ENCODE measurements at regions not wholly inside any gene's neighbourhood (a gene's known extent, or its start where the extent isn't known, plus 50 kb on each side); places are given as distances from the start of the nearest gene placed in this dataset.

DNA sequence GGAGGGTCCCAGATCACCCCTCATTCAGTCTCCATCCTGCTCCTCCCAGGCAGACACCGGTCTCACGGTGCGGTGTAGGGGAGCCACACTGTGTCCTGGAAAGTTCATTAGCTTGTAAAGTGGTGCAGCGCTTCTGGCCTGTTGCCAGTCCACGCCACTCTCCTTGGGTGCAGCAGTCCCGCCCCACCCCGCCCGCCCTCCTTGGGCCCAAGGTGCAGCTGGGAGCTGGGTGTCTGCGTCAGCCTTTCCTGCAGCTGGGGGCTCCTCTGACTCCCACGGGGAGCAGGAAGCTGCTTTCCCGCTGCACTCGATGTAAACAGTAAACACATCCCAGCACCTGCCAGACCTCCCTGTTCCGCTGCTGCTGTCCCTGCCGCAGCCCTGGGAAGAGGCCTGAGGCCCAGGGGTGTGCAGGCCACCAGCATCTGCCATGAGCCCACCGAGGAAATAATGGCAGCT lies 53.8 kb upstream of the ASB18 start:
- no peak for DNase-seq

GRCh38 chr2:236318401-236318800 lies 54.2 kb upstream of the ASB18 start:
- DNase-seq: no peak

GRCh38 chr2:236319036-236319435 lies 54.8 kb upstream of the ASB18 start:
- DNase-seq: no peak

DNA sequence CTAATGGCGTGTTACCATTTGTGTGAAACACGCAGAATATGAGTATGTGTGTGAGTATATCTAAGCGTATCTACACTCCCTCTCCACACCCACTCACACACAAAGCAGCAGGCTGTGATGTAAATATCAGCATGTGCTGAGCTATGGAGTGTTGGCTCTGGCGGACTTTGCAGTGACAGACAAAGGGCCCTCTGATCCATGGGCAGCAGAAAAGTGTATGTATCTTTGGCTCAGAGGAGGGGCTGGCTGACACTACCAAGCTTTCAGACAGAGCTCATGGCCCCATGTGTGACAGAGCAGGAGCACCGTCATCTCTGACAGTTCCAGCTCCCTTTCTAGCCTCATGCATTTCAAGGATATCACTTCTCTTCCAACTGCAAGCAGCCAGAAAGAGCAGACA lies 57.2 kb upstream of the ASB18 start:
- no peak for DNase-seq

DNA sequence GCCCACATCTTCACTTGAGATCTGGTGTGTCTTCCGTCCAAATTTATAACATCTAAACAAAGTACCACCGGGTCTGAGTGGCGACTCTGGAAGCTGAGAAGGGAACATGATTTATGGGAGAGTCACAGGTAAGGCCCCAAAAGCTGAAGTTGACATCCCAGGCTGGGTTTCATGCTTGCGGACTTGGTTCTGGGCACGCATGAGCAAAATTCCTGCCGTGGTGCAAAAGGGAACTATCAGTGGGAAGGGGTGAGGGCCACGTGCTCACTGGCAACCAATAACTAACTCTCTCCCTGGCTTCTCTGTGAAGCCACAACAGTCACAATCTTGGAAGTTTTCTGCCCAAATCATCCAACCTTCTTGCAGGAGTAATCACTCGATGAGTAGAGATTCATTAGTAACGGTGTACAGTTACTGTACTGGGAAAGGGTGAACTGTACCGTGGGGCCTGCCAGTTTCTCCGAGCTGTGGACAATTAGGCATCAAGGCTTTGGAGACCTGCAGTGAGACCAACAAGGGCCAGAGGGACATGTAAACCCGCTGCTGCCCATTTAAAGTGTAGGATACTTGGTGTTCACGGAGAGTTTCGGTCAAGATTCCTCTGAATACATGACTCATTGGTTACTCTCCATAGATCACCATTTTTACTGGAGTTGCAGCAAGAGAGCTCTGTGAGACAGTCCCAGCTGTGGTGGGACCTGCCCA lies 69.4 kb upstream of the ASB18 start:
- no peak for DNase-seq

- DNase-seq: no peak
These were observed 70.1 kb upstream of the ASB18 start for GRCh38 chr2:236334122-236334876.

DNA sequence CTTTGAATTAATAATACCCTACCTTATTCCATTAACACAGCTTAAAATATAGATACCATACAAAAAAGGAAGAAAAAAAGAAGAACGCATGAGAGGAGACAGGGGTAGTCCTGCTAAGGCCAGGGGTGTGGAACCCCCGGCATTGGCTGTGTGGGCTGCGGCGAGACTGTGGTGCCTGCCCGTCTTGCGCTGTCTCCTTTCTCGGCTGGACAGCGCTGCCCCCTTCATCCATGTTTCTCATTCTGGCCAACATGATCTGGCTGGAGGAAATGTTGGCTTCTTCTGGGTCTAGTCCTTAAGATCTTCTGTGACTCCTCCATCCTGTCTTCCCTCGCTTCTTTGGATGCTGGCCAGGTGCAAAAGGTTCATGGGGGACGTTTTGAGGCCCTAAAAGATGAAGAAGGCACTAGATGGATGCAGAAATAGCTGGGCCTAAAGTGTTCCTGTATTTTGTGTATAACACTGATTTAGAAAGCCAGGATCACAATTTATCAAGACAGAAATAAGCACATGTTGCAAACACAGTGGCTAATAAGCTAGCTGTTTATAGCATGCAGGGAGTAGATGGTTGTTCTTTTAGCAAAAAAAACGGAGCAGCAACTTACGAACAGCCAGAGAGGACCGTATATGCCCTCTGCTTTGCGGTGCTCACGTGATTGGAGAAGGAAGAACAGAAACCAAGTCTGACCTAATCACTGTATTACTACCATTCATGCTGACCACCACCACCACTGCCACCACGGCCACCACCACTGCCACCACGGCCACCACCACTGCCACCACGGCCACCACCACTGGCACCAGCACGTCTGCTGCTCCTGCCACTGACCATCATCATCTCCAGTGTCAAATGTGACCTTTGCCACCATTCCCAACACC lies 71.7 kb upstream of the ASB18 start:
- DNase-seq: no peak

DNA sequence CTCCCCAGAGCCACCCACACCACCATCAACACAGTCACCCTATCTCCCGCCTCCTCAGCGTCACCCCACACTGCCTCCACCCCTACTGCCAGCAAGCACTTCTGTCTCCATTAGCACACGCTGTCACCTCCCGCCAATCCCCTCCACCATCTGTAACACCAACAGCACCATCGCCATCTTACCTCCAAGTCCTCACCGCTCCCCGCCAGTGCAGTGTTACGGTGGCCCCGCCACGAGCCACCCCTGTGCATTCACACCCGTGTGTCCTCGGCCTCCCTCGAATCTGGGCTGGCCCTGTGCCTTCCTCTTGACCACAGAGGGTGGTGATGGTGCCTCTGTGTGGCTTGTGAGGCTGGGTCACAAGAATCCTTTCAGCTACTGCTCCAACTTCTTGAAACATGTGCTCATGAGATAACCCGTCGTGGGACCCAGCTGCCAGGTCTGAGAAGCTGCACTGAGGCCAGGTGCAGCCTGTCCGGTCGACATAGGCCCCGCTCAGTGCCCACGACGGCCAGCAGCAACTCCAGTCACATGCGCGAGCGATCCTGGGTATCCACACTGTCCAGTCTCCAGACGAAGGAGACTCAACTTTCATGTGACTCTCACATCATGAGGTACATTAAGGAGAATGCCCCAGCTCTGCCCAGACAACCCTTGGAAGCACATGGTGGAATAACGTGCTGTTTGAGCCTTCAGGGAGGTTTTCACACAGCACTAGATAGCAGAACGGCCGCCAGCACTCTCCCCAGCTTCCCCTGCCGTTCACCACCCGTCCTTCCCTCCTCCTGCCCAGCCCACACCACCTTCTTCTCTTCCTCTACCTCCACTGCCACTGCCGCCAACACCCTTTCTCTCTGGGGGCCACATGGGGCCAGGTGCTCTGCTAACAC lies 72.6 kb upstream of the ASB18 start:
- DNase-seq: no peak

GRCh38 chr2:236337465-236338325 lies 73.5 kb upstream of the ASB18 start:
- no peak for DNase-seq

GRCh38 chr2:236338495-236339184 lies 74.4 kb upstream of the ASB18 start:
- DNase-seq: no peak

DNA sequence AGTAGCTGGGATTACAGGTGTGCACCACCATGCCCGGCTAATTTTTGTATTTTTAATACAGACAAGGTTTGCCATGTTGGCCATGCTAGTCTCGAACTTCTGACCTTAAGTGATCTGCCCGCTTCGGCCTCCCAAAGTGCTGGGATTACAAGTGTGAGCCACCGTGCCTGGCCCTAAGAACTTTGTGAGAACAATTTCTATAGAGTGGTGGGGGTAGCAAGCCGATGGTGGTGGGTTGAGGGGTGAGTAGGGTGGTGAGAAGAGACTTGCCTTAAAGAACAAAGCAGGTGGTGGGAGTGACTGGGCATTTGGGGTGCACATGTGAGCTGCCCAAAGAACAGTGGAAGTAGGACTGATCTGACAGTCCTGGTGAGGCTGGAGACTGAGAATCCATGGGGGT lies 76.0 kb upstream of the ASB18 start:
- no peak for DNase-seq

- DNase-seq: no peak
These were observed 76.9 kb upstream of the ASB18 start for GRCh38 chr2:236341067-236341466.

DNA sequence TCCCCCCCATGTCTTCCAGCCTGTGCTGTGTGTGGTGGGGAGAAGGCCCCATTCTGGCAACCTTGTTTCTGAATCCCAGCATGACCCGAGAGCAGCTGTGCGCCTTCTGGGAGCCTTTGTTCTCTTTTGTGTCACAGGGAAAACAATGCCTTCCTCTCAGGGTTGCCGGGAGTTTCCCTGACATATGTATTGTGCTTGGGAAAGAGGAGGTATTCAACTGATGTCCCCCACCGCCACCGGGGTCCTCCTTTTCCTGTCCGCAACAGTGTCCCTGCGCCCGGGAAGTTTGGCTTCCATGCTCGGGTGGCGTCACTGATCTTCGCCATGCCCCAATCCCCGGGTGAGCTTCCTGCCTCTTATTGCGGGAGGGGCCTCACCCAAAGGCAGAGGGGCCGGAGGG lies 77.5 kb upstream of the ASB18 start:
- no peak for DNase-seq

GRCh38 chr2:236342507-236342906 lies 78.3 kb upstream of the ASB18 start:
- DNase-seq: no peak

DNA sequence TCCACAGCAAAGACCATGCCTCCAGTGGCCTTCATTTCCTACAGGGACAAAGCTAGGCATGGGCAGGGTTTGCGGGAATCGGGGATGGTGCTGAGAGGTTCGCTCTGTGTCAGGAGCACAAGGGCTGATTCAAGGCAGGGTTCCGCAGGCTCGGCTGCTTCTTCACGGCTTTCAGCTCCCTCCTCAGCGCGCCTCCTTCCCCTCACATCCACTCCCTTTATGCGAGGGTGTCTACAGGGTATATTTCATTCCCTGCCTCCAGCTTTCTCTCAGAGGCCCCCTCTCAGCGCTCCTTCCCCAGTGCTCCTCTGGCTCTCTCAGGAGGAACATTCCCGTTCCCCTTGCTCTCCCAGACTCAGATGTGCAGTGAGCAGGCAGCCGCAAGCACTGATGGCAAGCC lies 78.7 kb upstream of the ASB18 start:
- no peak for DNase-seq

- no peak for DNase-seq
These were observed 79.4 kb upstream of the ASB18 start for GRCh38 chr2:236343400-236344161.

GRCh38 chr2:236344446-236344845 lies 80.2 kb upstream of the ASB18 start:
- DNase-seq: no peak

DNA sequence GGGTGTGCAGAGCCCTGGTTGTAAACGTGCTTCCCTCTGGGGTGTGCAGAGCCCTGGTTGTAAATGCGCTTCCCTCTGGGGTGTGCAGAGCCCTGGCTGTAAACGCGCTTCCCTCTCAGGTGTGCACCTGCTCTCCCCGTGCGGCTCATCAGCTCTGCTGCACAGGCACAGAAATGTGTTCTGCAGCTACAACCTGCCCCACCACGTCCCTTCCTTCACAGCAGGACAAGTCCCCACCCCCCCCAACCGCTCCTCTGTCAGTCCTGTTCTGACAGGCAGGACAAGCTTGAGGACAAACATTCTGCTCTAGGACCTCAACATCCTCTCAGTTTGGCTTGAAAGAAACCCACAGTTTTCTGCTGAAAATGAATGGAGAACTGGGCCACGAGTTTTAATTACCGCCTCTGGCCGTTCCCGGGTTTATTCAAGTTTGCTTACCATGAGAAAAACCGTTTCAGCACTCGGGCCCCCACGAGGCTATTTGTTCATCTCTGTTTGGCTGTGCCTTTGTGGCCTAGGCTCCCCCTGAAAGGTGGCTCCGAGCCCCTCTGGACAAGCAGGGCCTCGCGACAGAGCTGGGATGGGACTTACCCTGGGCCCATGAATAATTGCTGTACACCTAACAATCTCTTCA lies 81.0 kb upstream of the ASB18 start:
- no peak for DNase-seq

GRCh38 chr2:236346366-236346765 lies 82.2 kb upstream of the ASB18 start:
- no peak for DNase-seq

DNA sequence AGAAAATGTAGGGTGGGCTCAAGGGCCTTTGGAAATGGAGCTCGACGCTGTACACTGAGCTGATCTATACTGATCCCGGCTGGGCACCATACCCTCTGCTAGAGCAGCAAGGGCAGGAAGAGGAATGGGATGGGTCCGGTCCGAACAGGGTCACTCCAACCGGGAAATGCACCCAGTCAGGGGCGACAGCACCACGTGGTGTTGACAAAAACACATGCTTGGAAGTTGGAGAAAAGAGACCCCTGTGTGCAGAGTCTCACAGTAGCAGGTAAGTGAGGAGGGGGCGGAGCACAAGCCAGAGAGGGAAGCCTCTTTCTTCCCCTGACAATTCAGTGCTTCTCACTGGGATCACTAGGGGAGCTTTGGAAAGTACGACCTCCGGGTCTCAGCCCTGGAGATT lies 84.1 kb upstream of the ASB18 start:
- no peak for DNase-seq
